ENCODE measurements at regions not wholly inside any gene's neighbourhood (a gene's known extent, or its start where the extent isn't known, plus 50 kb on each side); places are given as distances from the start of the nearest gene placed in this dataset.

DNA sequence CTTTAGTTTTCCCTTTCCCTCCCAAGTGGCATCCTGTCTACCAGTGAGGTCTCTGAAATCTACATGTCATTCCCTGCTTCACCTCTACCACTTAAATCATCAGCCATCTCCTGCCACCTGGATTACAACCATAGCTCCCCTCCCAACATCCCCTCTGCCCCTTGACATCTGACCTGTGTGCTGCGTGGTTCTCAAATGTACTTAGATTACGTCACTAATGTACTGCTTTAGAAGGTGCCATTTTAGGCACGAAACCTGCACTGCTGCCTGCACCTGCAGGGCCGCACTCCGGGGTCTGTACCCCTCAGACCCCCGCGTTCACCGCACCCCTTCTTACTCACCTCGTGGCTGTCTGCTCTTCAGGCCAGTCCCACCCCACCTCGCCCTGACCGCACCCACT lies 395.1 kb upstream of the MYT1L start:
- TF ChIP-seq POLR2AphosphoS5 (IDR thresholded peaks at IDR 0.05) (no peak), POLR2A (IDR thresholded peaks at IDR 0.05) (no peak), EP300 (IDR thresholded peaks at IDR 0.05) (no peak)
- TF ChIP-seq, protein P1, sequence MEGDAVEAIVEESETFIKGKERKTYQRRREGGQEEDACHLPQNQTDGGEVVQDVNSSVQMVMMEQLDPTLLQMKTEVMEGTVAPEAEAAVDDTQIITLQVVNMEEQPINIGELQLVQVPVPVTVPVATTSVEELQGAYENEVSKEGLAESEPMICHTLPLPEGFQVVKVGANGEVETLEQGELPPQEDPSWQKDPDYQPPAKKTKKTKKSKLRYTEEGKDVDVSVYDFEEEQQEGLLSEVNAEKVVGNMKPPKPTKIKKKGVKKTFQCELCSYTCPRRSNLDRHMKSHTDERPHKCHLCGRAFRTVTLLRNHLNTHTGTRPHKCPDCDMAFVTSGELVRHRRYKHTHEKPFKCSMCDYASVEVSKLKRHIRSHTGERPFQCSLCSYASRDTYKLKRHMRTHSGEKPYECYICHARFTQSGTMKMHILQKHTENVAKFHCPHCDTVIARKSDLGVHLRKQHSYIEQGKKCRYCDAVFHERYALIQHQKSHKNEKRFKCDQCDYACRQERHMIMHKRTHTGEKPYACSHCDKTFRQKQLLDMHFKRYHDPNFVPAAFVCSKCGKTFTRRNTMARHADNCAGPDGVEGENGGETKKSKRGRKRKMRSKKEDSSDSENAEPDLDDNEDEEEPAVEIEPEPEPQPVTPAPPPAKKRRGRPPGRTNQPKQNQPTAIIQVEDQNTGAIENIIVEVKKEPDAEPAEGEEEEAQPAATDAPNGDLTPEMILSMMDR (IDR thresholded peaks at IDR 0.05) = no peak
